HFFc6 (cell line): ENCODE measurements at regions not wholly inside any gene's neighbourhood (a gene's known extent, or its start where the extent isn't known, plus 50 kb on each side); places are given as distances from the start of the nearest gene placed in this dataset.
A peak's percentile ranks its signal among the peaks of the same experiment; 100 is the strongest.

Source experiments
- DNase-seq: peaks from one replicate; pipeline ENCODE4 v3.0.0-alpha.2; 2018
- H3K27ac Mint-ChIP-seq: 2 replicates; pipeline ENCODE4 v1.8.0; 2020; ENCODE audit warnings: mild to moderate bottlenecking, mixed read lengths
- H3K27me3 Mint-ChIP-seq: 2 replicates; pipeline ENCODE4 v1.8.0; 2021; ENCODE audit warnings: mild to moderate bottlenecking, moderate library complexity, mixed read lengths; ENCODE audit not compliant: insufficient read depth
- H3K36me3 Mint-ChIP-seq: 2 replicates; pipeline ENCODE4 v1.8.0; 2021; ENCODE audit warnings: low read depth, mixed read lengths
- H3K4me1 Mint-ChIP-seq: 2 replicates; pipeline ENCODE4 v1.8.0; 2020; ENCODE audit warnings: low read depth, mixed read lengths
- H3K4me3 Mint-ChIP-seq: 2 replicates; pipeline ENCODE4 v1.8.0; 2020; ENCODE audit warnings: mild to moderate bottlenecking, moderate library complexity, mixed read lengths
- H3K9me3 Mint-ChIP-seq: 2 replicates; pipeline ENCODE4 v1.8.0; 2020; ENCODE audit warnings: mild to moderate bottlenecking, mixed read lengths
- TF ChIP-seq, protein P1 (sequence below): fragments of 200-600 bp; sonication (generic); IDR thresholded peaks from 2 replicates; pipeline ENCODE4 v1.5.0; 2021; ENCODE audit warnings: antibody characterized with exemption, mild to moderate bottlenecking

DNA sequence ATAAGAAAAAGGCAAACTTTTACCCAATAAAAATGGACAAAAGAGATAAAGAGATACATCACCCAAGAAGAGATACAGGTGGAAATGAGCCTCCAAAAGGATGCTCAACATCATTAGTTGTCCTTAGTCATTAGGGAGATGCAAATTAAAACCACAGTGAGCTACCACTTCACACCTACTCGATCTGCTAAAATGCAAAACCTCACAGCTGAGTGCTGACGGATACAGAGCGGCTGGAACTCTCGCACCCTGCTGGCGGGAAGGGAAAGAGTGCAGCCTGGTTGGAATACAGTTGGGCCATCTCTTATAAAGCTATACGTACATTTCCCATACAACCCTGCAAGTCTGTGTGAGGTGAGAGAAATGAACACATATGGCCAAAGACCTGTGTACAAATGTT is 78.5 kb upstream of the PRR20G start:
- Mint-ChIP-seq H3K36me3 (no peaks in the 10 kb centered on the region), H3K9me3 (no peaks in the 10 kb centered on the region), H3K4me1 (no peaks in the 10 kb centered on the region), H3K4me3 (no peak overlapping the region), H3K27ac (no peak overlapping the region), H3K27me3 (peaks cover 25% of the 10 kb centered on the region)
- no peak for DNase-seq
- TF ChIP-seq, protein P1, sequence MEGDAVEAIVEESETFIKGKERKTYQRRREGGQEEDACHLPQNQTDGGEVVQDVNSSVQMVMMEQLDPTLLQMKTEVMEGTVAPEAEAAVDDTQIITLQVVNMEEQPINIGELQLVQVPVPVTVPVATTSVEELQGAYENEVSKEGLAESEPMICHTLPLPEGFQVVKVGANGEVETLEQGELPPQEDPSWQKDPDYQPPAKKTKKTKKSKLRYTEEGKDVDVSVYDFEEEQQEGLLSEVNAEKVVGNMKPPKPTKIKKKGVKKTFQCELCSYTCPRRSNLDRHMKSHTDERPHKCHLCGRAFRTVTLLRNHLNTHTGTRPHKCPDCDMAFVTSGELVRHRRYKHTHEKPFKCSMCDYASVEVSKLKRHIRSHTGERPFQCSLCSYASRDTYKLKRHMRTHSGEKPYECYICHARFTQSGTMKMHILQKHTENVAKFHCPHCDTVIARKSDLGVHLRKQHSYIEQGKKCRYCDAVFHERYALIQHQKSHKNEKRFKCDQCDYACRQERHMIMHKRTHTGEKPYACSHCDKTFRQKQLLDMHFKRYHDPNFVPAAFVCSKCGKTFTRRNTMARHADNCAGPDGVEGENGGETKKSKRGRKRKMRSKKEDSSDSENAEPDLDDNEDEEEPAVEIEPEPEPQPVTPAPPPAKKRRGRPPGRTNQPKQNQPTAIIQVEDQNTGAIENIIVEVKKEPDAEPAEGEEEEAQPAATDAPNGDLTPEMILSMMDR, result peak; percentile 44; the same call in 1 of the 2 replicates

DNA sequence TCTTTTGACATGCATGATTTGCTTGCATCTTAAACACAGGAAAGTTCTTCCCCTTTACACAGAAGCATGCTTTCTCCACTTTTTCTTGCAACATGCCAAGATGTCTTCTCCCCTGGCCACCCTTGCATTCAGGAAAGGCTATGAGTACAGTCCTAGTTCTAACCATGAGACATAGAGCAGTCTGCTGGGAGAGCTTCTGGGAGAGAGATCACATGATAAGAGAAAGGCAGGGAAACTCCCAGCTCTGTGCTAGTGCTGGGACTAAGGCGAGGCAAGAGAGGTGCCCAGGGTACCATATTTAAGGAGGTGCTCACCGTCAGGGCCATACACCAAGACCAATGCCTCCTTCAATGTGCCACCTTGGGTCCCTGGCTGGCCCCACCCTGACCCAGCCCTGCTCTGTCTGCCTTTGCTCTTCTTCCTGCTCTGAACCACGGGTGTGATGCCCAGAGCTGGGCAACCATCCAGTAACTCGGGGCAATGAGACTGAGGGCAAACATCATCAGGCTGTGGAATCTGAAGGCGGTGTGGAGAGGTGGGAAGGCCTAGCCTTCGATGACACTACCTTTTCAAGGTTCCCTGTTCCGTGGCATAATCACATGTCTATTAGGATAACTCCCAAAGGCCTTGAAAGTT is 77.4 kb upstream of the PRR20G start:
- TF ChIP-seq, protein P1, result no peak
- Mint-ChIP-seq H3K27ac (no peak overlapping the region), H3K36me3 (no peaks in the 10 kb centered on the region), H3K9me3 (no peaks in the 10 kb centered on the region), H3K4me3 (no peak overlapping the region), H3K27me3 (peaks cover 20% of the 10 kb centered on the region), H3K4me1 (no peaks in the 10 kb centered on the region)
- no peak for DNase-seq

DNA sequence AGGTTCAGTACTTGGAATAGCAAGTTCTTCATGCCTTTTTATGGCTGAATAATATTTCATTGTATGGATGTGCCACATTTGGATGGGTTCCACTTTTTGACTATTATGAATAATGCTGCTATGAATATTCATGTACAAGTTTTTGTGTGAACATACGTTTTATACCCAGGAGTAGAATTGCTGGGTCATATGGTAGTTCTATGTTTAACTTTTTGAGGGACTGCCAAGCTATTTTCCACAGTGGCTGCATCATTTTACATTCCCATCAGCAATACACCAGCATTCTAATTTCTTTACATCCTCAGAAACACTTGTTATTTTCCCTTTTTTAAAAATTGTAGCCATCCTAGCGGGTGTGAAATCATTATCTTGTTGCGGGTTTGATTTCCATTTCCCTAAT is 76.0 kb upstream of the PRR20G start:
- no peak overlapping the region for H3K4me3 Mint-ChIP-seq
- H3K9me3 Mint-ChIP-seq, result no peaks in the 10 kb centered on the region
- DNase-seq, result no peak
- TF ChIP-seq, protein P1, result no peak
- no peak overlapping the region for H3K27ac Mint-ChIP-seq
- peaks cover 20% of the 10 kb centered on the region for H3K27me3 Mint-ChIP-seq
- no peaks in the 10 kb centered on the region for H3K36me3 Mint-ChIP-seq
- no peaks in the 10 kb centered on the region for H3K4me1 Mint-ChIP-seq

DNA sequence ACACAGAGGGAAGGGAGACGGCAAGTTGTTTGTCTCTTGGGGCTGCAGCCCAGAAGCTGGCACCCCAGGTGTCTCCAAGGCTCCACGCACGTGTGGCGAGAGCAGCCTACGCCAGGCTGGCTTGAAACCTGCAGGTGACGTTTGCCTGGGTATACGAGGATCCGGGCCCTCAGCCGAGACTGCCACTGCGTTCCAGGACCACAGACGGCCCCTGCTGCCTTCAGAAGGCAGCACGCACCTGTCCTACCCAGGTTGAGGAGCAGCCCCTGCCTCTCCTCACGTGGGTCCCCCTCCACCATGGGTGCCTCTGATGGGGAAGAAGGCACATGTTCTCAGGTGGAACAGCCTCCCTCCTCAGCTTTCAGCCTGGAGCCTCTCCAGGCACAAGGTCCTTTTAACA is 75.3 kb upstream of the PRR20G start:
- TF ChIP-seq, protein P1, result no peak
- no peak overlapping the region for H3K4me3 Mint-ChIP-seq
- no peak for DNase-seq
- H3K27ac Mint-ChIP-seq, result no peak overlapping the region
- H3K27me3 Mint-ChIP-seq, result peaks cover 20% of the 10 kb centered on the region
- no peaks in the 10 kb centered on the region for H3K4me1 Mint-ChIP-seq
- H3K36me3 Mint-ChIP-seq, result no peaks in the 10 kb centered on the region
- peaks cover 1% of the 10 kb centered on the region; the same call in 1 of the 2 replicates for H3K9me3 Mint-ChIP-seq

DNA sequence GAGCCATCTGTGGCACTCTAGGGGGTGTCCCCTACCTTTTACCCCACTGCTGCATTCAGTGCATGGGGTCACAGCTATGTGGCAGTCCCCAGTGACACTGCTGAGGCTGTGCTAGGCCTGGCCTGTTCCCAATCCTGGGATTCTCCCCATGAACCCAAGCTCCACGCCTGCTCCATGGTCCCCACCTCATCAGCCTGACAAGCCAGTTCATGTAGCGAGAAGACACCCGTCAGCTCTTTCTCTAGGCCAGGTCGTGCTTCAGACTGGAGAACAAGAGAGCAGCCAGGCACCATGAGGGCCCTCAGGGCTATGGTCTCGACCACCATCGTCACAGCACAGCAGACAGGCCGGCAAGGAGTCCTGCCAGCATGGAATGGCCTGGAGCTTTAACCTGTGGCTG is 72.8 kb upstream of the PRR20G start:
- peaks cover 7% of the 10 kb centered on the region for H3K36me3 Mint-ChIP-seq
- peaks cover 23% of the 10 kb centered on the region for H3K9me3 Mint-ChIP-seq
- H3K27ac Mint-ChIP-seq, result no peak overlapping the region
- H3K4me1 Mint-ChIP-seq, result no peaks in the 10 kb centered on the region
- DNase-seq, result no peak
- peaks cover 19% of the 10 kb centered on the region for H3K27me3 Mint-ChIP-seq
- H3K4me3 Mint-ChIP-seq, result no peak overlapping the region
- TF ChIP-seq, protein P1, result no peak
